SHP77 (cell line): ENCODE measurements at regions not wholly inside any gene's neighbourhood (a gene's known extent, or its start where the extent isn't known, plus 50 kb on each side); places are given as distances from the start of the nearest gene placed in this dataset.
"Not testable (repeated sequence)": the region's sequence is repeated elsewhere in the genome, so short reads cannot be mapped to it uniquely, and the experiment has no call there.

Experiments used
- DNase-seq, 2 experiments: peaks; one replicate each; lab custom pipeline; 2025; lab: John Stamatoyannopoulos, UW

- no peak for DNase-seq
Observed at GRCh38 chr22:35475545-35475944, 65.1 kb upstream of the RASD2 start.

- no peak for DNase-seq
Observed at GRCh38 chr22:35476341-35476740, 64.3 kb upstream of the RASD2 start.

GRCh38 chr22:35477911-35478582 is 62.6 kb upstream of the RASD2 start:
- DNase-seq, result peak; percentile 92 to 95

- DNase-seq, result no peak
Observed at GRCh38 chr22:35478633-35479107, 62.0 kb upstream of the RASD2 start.

GRCh38 chr22:35479359-35479758 is 61.3 kb upstream of the RASD2 start:
- DNase-seq, result no peak

- no peak for DNase-seq
Observed at GRCh38 chr22:35479985-35480550, 60.6 kb upstream of the RASD2 start.

- DNase-seq, result no peak
Observed at GRCh38 chr22:35480627-35481550, 59.7 kb upstream of the RASD2 start.

- no peak for DNase-seq
Observed at GRCh38 chr22:35482311-35482710, 58.3 kb upstream of the RASD2 start.

- DNase-seq, result no peak
Observed at GRCh38 chr22:35482974-35483373, 57.7 kb upstream of the RASD2 start.

- no peak for DNase-seq
Observed at GRCh38 chr22:35483730-35484129, 56.9 kb upstream of the RASD2 start.

GRCh38 chr22:35484651-35485556 is 55.7 kb upstream of the RASD2 start:
- DNase-seq, result no peak

- DNase-seq, result no peak
Observed at GRCh38 chr22:35486116-35486631, 54.5 kb upstream of the RASD2 start.

GRCh38 chr22:35487623-35488022 is 53.0 kb upstream of the RASD2 start:
- DNase-seq, result not testable (repeated sequence)

GRCh38 chr22:35488513-35488912 is 52.1 kb upstream of the RASD2 start:
- peak; percentile 44 to 46 for DNase-seq

- DNase-seq, result peak; percentile 68 to 79
Observed at GRCh38 chr22:35489239-35489638, 51.4 kb upstream of the RASD2 start.
